ENCODE measurements at regions not wholly inside any gene's neighbourhood (a gene's known extent, or its start where the extent isn't known, plus 50 kb on each side); places are given as distances from the start of the nearest gene placed in this dataset.

DNA sequence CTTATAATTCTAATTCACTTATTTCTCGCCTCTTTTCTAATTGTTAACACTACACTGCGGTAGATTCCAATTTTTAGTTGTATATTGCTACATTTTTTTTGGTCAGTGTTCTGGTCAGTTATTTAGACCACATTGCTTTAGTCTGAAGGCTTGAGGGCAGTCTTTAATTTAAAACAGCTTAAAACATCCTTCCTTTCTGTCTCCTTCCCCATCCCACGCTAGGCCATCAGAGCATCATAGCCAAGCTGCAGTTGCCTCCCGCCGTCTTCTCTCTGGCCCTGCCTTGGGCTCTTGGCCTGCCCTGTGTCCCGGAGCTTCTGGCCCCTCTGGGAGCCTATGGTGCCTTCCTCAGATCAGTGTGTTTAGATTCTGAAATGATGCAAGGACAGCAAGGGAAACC, 52.6 kb upstream of the GLI2 start:
- Mint-ChIP-seq H3K4me3 (no peak overlapping the region), H3K27me3 (peaks cover 21% of the 10 kb centered on the region), H3K4me1 (peaks cover 2% of the 10 kb centered on the region), H3K27ac (no peak overlapping the region), H3K36me3 (ENCODE audit: low read depth) (no peaks in the 10 kb centered on the region), H3K9me3 (no peaks in the 10 kb centered on the region)
- ATAC-seq (ENCODE audit: low read depth) (no peak), DNase-seq (no peak)
- CTCF ChIA-PET = no interaction called here
- POLR2A ChIA-PET = no interaction called here
- intact Hi-C loops (cut with micrococcal nuclease) = no loop called here
- TF ChIP-seq, protein P1, sequence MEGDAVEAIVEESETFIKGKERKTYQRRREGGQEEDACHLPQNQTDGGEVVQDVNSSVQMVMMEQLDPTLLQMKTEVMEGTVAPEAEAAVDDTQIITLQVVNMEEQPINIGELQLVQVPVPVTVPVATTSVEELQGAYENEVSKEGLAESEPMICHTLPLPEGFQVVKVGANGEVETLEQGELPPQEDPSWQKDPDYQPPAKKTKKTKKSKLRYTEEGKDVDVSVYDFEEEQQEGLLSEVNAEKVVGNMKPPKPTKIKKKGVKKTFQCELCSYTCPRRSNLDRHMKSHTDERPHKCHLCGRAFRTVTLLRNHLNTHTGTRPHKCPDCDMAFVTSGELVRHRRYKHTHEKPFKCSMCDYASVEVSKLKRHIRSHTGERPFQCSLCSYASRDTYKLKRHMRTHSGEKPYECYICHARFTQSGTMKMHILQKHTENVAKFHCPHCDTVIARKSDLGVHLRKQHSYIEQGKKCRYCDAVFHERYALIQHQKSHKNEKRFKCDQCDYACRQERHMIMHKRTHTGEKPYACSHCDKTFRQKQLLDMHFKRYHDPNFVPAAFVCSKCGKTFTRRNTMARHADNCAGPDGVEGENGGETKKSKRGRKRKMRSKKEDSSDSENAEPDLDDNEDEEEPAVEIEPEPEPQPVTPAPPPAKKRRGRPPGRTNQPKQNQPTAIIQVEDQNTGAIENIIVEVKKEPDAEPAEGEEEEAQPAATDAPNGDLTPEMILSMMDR (IDR thresholded peaks at IDR 0.05) = no peak

DNA sequence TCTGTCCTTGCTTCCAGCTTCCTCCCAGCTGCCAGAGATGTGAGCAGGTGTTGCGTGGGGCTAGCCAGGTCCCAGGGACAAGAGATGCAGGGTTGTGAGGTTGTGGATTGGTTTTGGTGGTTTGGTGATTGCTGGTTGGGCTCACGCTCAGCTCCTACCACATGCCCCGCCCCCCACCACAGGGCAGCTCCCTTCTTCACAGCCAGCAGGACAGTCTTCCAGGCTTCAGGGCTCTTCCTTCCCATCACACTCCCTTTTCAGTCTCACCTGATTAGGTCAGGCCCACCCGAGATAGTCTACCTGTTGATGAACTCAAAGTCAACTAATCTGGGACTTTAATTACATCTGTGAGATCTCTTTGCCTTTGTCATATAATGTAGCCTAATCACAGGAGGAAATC, 52.0 kb upstream of the GLI2 start:
- CTCF ChIA-PET = no interaction called here
- DNase-seq (no peak), ATAC-seq (ENCODE audit: low read depth) (no peak)
- Mint-ChIP-seq H3K27me3 (peaks cover 20% of the 10 kb centered on the region), H3K36me3 (ENCODE audit: low read depth) (no peaks in the 10 kb centered on the region), H3K9me3 (no peaks in the 10 kb centered on the region), H3K27ac (no peak overlapping the region), H3K4me1 (peaks cover 2% of the 10 kb centered on the region), H3K4me3 (no peak overlapping the region)
- POLR2A ChIA-PET = no interaction called here
- intact Hi-C loops (cut with micrococcal nuclease) = no loop called here
- TF ChIP-seq, protein P1 (IDR thresholded peaks at IDR 0.05) = no peak

DNA sequence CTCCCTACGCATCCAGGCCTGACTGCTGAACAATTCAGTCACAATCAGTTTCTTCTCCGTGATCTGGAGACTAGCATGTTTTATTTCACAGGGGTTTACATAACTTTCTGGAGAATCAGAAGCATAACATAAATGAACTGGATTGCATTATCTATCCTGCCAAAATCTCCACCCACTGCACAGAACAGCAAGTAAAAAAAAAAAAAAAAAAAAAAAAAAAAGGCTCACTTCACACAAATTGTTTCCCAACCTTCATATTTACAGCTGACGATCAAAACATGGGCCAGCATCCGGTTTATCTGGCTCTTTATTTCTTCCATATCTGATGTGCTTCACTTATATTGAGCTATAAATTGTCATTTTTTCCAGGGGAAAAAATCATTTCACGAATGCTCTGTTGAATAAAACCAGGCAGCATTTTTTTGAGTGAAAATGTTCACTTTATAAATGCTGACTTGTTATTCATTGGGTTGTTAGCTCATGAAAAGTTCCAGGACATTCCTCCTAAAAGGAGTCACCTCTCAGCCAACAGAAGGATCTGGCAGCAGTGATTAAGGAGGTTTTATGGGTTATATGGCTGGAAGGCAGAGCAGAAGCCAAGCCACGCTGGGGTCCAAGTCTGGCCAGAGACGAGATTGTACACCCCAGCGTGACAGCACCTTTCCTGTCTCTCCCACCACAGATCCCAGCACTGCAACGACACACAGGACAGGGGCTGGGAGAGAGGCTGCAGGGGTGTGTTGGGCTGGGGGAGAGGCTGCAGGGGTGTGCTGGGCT, 51.2 kb upstream of the GLI2 start:
- H3K9me3 Mint-ChIP-seq = no peaks in the 10 kb centered on the region
- ATAC-seq (ENCODE audit: low read depth) (no peak), DNase-seq (no peak)
- ChIA-PET POLR2A (no interaction called here), CTCF (no interaction called here)
- TF ChIP-seq, protein P1 (IDR thresholded peaks at IDR 0.05) = no peak
- peaks cover 15% of the 10 kb centered on the region for H3K27me3 Mint-ChIP-seq
- H3K27ac Mint-ChIP-seq = no peak overlapping the region
- H3K4me3 Mint-ChIP-seq = no peak overlapping the region
- peaks cover 2% of the 10 kb centered on the region for H3K4me1 Mint-ChIP-seq
- intact Hi-C loops (cut with micrococcal nuclease) = no loop called here
- H3K36me3 Mint-ChIP-seq (ENCODE audit: low read depth) = no peaks in the 10 kb centered on the region

DNA sequence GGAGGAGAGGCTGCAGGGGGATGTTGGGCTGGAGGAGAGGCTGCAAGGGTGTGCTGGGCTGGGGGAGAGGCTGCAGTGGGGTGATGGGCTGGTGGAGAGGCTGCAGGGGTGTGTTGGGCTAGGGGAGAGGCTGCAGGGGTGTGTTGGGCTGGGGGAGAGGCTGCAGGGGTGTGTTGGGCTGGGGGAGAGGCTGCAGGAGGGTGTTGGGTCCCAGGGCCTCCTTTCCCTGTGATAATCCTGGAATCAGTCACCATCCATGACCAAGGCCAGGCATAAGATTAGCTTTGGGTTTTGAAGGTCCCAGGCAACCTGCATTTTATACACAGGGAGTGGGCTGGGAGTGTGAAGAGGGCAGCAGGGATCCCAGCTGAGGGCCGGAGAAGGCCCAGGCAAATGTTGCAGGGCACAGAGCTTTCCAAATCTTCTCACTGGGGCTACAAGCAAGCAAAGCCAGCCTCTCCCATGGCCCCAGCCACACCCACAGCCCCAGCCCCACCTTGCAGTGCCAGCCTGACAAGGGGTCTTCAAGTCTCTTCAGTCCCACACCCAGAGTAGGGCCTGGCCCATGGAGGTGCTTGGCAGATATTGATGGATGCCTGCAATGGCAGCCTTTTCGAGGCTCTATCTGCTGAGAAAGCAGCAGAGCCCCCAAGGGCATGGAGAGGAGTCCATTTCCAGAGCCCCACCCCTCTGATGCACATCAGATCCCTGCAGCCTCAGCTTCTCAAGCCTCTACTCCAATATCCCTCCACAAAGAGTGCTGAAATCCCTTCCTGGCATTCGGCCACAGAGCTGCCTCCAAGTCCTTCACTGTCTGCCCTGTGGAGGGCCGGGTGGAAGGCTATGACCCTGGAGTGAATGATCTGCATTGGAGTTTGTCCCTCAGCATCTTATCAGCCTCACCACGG, 50.3 kb upstream of the GLI2 start:
- ChIA-PET CTCF (no interaction called here), POLR2A (no interaction called here)
- intact Hi-C loops (cut with micrococcal nuclease) = no loop called here
- H3K9me3 Mint-ChIP-seq = no peaks in the 10 kb centered on the region
- TF ChIP-seq, protein P1 (IDR thresholded peaks at IDR 0.05) = no peak
- H3K4me1 Mint-ChIP-seq = no peaks in the 10 kb centered on the region
- H3K4me3 Mint-ChIP-seq = no peak overlapping the region
- H3K27ac Mint-ChIP-seq = no peak overlapping the region
- H3K36me3 Mint-ChIP-seq (ENCODE audit: low read depth) = no peaks in the 10 kb centered on the region
- no peak for ATAC-seq (ENCODE audit: low read depth)
- no peak for DNase-seq
- peaks cover 17% of the 10 kb centered on the region for H3K27me3 Mint-ChIP-seq

Measured in activated B cell treated with CpG ODN at 0.5 μM for 24 hours (primary cell).